Body of pancreas (tissue), 4 donors: ENCODE measurements at regions not wholly inside any gene's neighbourhood (a gene's known extent, or its start where the extent isn't known, plus 50 kb on each side); places are given as distances from the start of the nearest gene placed in this dataset.

Experiments
- ATAC-seq: fragments of 150-250 bp; one replicate; pipeline ENCODE4 v1.9.1; 2016
- DNase-seq, 4 donors: peaks; one replicate each; pipeline ENCODE4 v3.0.0-alpha.2; 2019
- H3K27ac ChIP-seq, 4 donors: fragments of 200-600 bp; sonication (generic); 1 replicate in 3 of 4; 2 replicates in 1 of 4; pipeline versions ENCODE4 v1.5.1 to v1.6.1; 2016 to 2019; ENCODE audit warnings: mild to moderate bottlenecking in 1 of 4, mixed read lengths in 1 of 4, moderate library complexity in 1 of 4
- H3K27me3 ChIP-seq, 2 donors: fragments of 200-600 bp; sonication (generic); one replicate each; pipeline ENCODE4 v1.6.0; 2016; ENCODE audit warnings: mild to moderate bottlenecking in 1 of 2
- H3K36me3 ChIP-seq, 2 donors: fragments of 200-600 bp; sonication (generic); replicated peaks in 1 of 2; 2 replicates each; pipeline ENCODE4 v1.5.1; 2016; ENCODE audit warnings: low read depth in 2 of 2; ENCODE audit not compliant: insufficient read depth in 1 of 2
- H3K4me1 ChIP-seq: fragments of 200-600 bp; sonication (generic); one replicate; pipeline ENCODE4 v1.6.0; 2016
- H3K4me3 ChIP-seq, 2 donors: fragments of 200-600 bp; sonication (generic); 1 replicate in 1 of 2; 2 replicates in 1 of 2; pipeline ENCODE4 v1.5.1; 2016 to 2019
- H3K9me3 ChIP-seq, 3 donors: fragments of 200-600 bp; sonication (generic); 1 replicate in 2 of 3; 2 replicates in 1 of 3; pipeline ENCODE4 v1.5.1; 2016
- POLR2A ChIP-seq, 3 donors: fragments of 450-650 bp; IDR thresholded peaks; one replicate each; pipeline ENCODE4 v1.6.1; 2016; ENCODE audit warnings: antibody characterized with exemption in 3 of 3, mild to moderate bottlenecking in 2 of 3
- WGBS, 2 donors: methylation state at CpG; one replicate each; pipeline ENCODE4 v1.1.5; 2017; 5-methylcytosine and 5-hydroxymethylcytosine counted together
- intact Hi-C: fragments of 100-400 bp; cut with DNase I; formaldehyde crosslinking; loops from one replicate; pipeline ENCODE4 v1.15.1; 2023
- TF ChIP-seq, protein P1 (sequence below), 7 experiments: fragments of 450-650 bp in 4 of 7; fragments of 200-600 bp in 3 of 7; sonication (generic) in 3 of 7; IDR thresholded peaks; one replicate each; pipeline ENCODE4 v1.5.1; 2016 to 2019; ENCODE audit warnings: antibody characterized with exemption in 7 of 7

DNA sequence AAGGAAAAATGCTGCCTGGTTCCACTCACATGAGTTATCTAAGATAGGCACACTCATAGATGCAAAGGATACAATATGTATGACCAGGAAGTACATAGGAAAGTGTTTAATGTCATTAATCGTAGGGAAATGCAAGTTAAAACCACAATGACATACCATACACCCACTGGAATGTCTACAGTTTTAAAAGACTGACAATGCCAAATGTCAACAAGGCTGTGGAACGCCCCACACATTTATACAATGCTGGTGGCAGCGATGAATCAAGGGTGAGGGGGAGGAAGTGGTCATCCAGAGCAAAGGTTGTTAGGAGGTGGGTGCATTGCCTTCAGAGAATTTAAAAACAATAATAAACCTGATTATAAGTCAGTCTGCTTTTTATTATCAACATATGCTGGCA is 437.8 kb downstream of the ARHGEF28 start:
- no peaks in the 10 kb centered on the region for H3K9me3 ChIP-seq
- no peak for ATAC-seq
- H3K4me3 ChIP-seq: no peak overlapping the region
- H3K27ac ChIP-seq: no peak overlapping the region
- no peaks in the 10 kb centered on the region for H3K27me3 ChIP-seq
- H3K4me1 ChIP-seq: no peaks in the 10 kb centered on the region
- intact Hi-C loops: no loop called here
- TF ChIP-seq, protein P1, sequence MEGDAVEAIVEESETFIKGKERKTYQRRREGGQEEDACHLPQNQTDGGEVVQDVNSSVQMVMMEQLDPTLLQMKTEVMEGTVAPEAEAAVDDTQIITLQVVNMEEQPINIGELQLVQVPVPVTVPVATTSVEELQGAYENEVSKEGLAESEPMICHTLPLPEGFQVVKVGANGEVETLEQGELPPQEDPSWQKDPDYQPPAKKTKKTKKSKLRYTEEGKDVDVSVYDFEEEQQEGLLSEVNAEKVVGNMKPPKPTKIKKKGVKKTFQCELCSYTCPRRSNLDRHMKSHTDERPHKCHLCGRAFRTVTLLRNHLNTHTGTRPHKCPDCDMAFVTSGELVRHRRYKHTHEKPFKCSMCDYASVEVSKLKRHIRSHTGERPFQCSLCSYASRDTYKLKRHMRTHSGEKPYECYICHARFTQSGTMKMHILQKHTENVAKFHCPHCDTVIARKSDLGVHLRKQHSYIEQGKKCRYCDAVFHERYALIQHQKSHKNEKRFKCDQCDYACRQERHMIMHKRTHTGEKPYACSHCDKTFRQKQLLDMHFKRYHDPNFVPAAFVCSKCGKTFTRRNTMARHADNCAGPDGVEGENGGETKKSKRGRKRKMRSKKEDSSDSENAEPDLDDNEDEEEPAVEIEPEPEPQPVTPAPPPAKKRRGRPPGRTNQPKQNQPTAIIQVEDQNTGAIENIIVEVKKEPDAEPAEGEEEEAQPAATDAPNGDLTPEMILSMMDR (IDR thresholded peaks at IDR 0.05): no peak
- no peak for TF ChIP-seq POLR2A (IDR thresholded peaks at IDR 0.05)
- WGBS, 2 donors: 73 to 79% methylated on average over 3 of the region's 3 CpGs
- no peaks in the 10 kb centered on the region for H3K36me3 ChIP-seq
- no peak for DNase-seq

DNA sequence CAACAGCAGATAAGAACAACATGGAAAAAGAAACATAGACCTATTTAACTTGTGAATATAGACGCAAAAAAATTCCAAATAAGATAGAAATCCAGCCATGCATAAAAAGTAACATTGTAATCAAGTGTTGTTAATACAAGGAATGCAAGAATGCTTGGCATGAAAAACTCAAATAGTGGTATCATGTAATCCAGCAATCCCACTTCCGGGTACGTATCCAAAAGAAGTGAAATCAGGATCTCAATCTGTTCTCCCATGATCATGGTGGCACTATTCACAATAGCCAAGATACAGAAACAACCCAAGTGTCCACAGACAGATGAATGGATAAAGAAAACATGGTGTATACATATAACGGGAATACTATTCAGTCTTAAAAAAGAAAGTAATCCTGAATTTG is 437.4 kb downstream of the ARHGEF28 start:
- H3K27me3 ChIP-seq: no peaks in the 10 kb centered on the region
- TF ChIP-seq POLR2A (IDR thresholded peaks at IDR 0.05): no peak
- TF ChIP-seq, protein P1 (IDR thresholded peaks at IDR 0.05): no peak
- H3K4me3 ChIP-seq: no peak overlapping the region
- no peak overlapping the region for H3K27ac ChIP-seq
- ATAC-seq (no peak), DNase-seq (no peak)
- 68 to 69% methylated on average over 4 of the region's 4 CpGs for WGBS, 2 donors
- no peaks in the 10 kb centered on the region for H3K9me3 ChIP-seq
- H3K4me1 ChIP-seq: no peaks in the 10 kb centered on the region
- no peaks in the 10 kb centered on the region for H3K36me3 ChIP-seq
- intact Hi-C loops: no loop called here

DNA sequence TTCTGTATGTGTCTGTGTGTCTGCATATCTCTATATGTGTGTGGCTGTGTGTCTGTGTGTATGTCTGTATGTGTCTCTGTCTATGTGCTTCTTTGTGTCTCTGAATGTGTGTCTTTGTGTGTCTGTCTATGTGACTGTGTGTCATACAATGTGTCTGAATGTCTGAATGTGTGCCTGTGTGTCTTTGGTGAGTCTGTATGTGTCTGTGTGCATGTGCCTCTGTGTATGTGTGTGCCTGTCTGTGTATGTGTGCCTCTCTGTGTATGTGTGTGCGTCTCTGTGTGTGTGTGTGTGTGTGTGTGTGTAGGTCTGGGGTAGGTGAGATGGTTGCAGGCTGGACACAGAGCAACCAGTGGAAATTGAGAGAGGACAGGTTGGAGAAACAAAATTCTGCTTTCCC is 435.3 kb downstream of the ARHGEF28 start:
- Histone ChIP-seq H3K27me3 (no peaks in the 10 kb centered on the region), H3K27ac (no peak overlapping the region), H3K4me1 (no peaks in the 10 kb centered on the region), H3K4me3 (no peak overlapping the region), H3K36me3 (no peaks in the 10 kb centered on the region), H3K9me3 (no peaks in the 10 kb centered on the region)
- DNase-seq: no peak
- no peak for ATAC-seq
- intact Hi-C loops: no loop called here
- WGBS, 2 donors: 68 to 82% methylated on average over 1 of the region's 1 CpG
- no peak for TF ChIP-seq POLR2A (IDR thresholded peaks at IDR 0.05)
- TF ChIP-seq, protein P1 (IDR thresholded peaks at IDR 0.05): no peak

DNA sequence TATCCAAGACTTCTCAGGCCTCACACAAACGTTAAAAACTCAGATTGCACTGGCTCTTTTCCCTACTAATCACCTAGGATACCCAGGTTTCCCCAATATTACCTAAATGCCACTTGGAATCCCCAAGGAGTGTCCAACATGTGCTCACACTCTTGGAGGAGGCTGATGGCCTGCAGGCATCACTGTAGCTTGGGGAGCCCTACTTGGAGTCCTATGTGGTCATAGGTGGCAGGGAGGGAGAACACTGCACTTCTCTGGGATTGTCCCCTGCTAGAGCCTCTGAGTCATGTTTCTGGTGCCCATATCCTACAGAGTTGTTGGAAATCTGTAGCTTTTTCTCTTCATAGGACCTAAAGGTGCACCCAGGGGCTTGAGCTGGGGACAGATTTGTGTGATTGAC is 433.7 kb downstream of the ARHGEF28 start:
- WGBS, 2 donors: 29 to 30% methylated on average over 1 of the region's 1 CpG
- DNase-seq (no peak), ATAC-seq (no peak)
- H3K27ac ChIP-seq: no peak overlapping the region
- no peak overlapping the region for H3K4me3 ChIP-seq
- H3K27me3 ChIP-seq: no peaks in the 10 kb centered on the region
- intact Hi-C loops: no loop called here
- TF ChIP-seq, protein P1 (IDR thresholded peaks at IDR 0.05): no peak
- no peak for TF ChIP-seq POLR2A (IDR thresholded peaks at IDR 0.05)
- no peaks in the 10 kb centered on the region for H3K4me1 ChIP-seq
- H3K36me3 ChIP-seq: no peaks in the 10 kb centered on the region
- no peaks in the 10 kb centered on the region for H3K9me3 ChIP-seq

DNA sequence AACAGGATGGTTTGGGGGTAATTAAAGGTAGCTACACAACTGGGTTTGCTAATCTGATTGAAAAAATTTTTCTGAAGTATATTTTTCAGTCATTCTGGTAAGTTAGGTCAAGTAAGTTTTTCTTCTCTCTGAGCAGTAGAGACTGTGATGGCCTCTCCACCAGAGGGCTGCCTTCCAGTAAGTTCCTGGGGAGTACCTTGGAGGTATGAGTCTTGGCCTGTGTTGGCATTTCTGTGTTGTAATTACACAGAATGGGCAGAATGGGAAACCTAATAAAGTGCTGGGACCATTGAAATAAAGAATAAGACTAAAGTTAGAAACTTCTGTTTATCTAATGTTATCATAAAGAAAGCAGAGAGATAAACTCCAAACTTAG is 430.8 kb downstream of the ARHGEF28 start:
- H3K4me3 ChIP-seq: no peak overlapping the region
- peak; percentile 80 for ATAC-seq
- no peak overlapping the region for H3K27ac ChIP-seq
- no peaks in the 10 kb centered on the region for H3K9me3 ChIP-seq
- H3K27me3 ChIP-seq: no peaks in the 10 kb centered on the region
- no peaks in the 10 kb centered on the region for H3K4me1 ChIP-seq
- TF ChIP-seq, protein P1 (IDR thresholded peaks at IDR 0.05): peak in 6 of 7 experiments; percentile 17 to 75 (median 58)
- no peak for TF ChIP-seq POLR2A (IDR thresholded peaks at IDR 0.05)
- intact Hi-C loops: no loop called here
- no peaks in the 10 kb centered on the region for H3K36me3 ChIP-seq
- DNase-seq: peak; percentile 55 to 70 (median 64)
